ENCODE measurements at regions not wholly inside any gene's neighbourhood (a gene's known extent, or its start where the extent isn't known, plus 50 kb on each side); places are given as distances from the start of the nearest gene placed in this dataset.
"Not testable (repeated sequence)": the region's sequence is repeated elsewhere in the genome, so short reads cannot be mapped to it uniquely, and the experiment has no call there.

GRCh38 chr7:4345004-4345403, 337.1 kb upstream of the FOXK1 start:
- Mint-ChIP-seq H3K9me3 (ENCODE audit: low read depth) (peaks cover 14% of the 10 kb centered on the region), H3K4me1 (ENCODE audit: low read depth) (no peaks in the 10 kb centered on the region), H3K4me3 (ENCODE audit: unreplicated experiment) (no peak overlapping the region), H3K27ac (ENCODE audit: unreplicated experiment) (no peak overlapping the region), H3K36me3 (ENCODE audit: low read depth) (no peaks in the 10 kb centered on the region), H3K27me3 (ENCODE audit: low read depth) (peaks cover 2% of the 10 kb centered on the region)
- TF ChIP-seq, protein P1, sequence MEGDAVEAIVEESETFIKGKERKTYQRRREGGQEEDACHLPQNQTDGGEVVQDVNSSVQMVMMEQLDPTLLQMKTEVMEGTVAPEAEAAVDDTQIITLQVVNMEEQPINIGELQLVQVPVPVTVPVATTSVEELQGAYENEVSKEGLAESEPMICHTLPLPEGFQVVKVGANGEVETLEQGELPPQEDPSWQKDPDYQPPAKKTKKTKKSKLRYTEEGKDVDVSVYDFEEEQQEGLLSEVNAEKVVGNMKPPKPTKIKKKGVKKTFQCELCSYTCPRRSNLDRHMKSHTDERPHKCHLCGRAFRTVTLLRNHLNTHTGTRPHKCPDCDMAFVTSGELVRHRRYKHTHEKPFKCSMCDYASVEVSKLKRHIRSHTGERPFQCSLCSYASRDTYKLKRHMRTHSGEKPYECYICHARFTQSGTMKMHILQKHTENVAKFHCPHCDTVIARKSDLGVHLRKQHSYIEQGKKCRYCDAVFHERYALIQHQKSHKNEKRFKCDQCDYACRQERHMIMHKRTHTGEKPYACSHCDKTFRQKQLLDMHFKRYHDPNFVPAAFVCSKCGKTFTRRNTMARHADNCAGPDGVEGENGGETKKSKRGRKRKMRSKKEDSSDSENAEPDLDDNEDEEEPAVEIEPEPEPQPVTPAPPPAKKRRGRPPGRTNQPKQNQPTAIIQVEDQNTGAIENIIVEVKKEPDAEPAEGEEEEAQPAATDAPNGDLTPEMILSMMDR (IDR thresholded peaks at IDR 0.05): no peak
- DNase-seq (ENCODE audit: low spot score): no peak

DNA sequence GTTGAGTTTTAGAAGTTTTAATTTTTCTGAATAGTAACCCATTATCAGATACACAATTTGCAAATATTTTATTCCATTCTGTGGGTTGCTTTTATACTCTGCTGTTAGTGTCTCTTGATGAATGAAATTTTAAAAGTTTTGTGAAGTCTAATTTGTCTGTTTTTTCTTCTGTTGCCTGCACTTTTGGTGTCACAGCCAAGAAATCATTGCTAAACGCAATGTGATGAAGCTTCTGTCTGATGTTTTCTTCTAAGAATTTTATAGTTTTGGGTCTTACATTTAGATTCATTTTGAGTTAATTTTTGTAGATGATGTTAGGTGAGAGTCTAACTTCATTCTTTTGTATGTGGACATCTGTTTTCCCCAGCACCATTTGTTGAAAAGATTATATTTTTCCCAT, 330.0 kb upstream of the FOXK1 start:
- H3K4me3 Mint-ChIP-seq (ENCODE audit: unreplicated experiment): no peak overlapping the region
- peaks cover 18% of the 10 kb centered on the region for H3K9me3 Mint-ChIP-seq (ENCODE audit: low read depth)
- no peak overlapping the region for H3K27ac Mint-ChIP-seq (ENCODE audit: unreplicated experiment)
- H3K27me3 Mint-ChIP-seq (ENCODE audit: low read depth): no peaks in the 10 kb centered on the region
- no peak for DNase-seq (ENCODE audit: low spot score)
- TF ChIP-seq, protein P1 (IDR thresholded peaks at IDR 0.05): no peak
- H3K4me1 Mint-ChIP-seq (ENCODE audit: low read depth): no peaks in the 10 kb centered on the region
- H3K36me3 Mint-ChIP-seq (ENCODE audit: low read depth): no peaks in the 10 kb centered on the region

DNA sequence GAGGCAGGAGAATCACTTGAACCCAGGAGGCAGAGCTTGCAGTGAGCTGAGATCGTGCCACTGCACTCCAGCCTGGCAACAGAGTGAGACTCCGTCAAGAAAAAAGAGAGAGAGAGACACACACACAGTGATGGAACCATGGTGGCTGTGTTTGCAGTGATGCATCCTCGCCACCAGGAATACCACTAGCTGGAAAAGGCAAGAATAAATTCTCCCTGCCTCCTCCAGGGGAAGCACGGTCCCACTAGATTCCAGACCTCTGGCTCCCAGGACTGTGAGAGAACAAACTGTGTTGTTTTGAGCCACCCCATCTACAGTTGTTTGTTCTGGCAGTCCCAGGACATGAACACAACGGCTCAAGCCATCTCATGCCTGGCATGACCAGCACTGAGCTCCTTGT, 320.3 kb upstream of the FOXK1 start:
- no peak overlapping the region for H3K27ac Mint-ChIP-seq (ENCODE audit: unreplicated experiment)
- TF ChIP-seq, protein P1 (IDR thresholded peaks at IDR 0.05): no peak
- H3K36me3 Mint-ChIP-seq (ENCODE audit: low read depth): no peaks in the 10 kb centered on the region
- peaks cover 3% of the 10 kb centered on the region for H3K9me3 Mint-ChIP-seq (ENCODE audit: low read depth)
- H3K27me3 Mint-ChIP-seq (ENCODE audit: low read depth): peaks cover 7% of the 10 kb centered on the region
- H3K4me3 Mint-ChIP-seq (ENCODE audit: unreplicated experiment): no peak overlapping the region
- DNase-seq (ENCODE audit: low spot score): no peak
- no peaks in the 10 kb centered on the region for H3K4me1 Mint-ChIP-seq (ENCODE audit: low read depth)

DNA sequence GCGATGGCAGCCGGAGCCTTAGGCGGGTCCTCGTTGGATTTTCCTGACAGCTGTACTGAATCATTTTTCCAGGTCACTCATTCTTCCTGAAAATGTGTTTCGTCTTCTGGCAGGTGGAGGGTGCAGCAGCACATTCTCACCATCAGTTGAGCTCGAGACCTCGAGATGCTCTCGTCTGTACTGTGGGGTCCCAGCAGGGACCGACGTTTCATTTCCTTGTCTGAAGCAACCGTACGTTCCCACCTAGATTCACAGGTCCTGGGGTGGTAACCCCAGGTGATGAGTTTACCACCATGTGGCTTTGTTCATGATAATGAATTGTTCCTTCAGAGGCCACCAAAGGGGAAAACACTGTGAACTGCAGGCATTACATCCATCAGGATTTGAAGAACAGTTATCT, 298.5 kb upstream of the FOXK1 start:
- Mint-ChIP-seq H3K9me3 (ENCODE audit: low read depth) (peaks cover 13% of the 10 kb centered on the region), H3K4me3 (ENCODE audit: unreplicated experiment) (no peak overlapping the region), H3K27ac (ENCODE audit: unreplicated experiment) (no peak overlapping the region), H3K36me3 (ENCODE audit: low read depth) (no peaks in the 10 kb centered on the region), H3K27me3 (ENCODE audit: low read depth) (peaks cover 5% of the 10 kb centered on the region), H3K4me1 (ENCODE audit: low read depth) (peaks cover 4% of the 10 kb centered on the region)
- TF ChIP-seq, protein P1 (IDR thresholded peaks at IDR 0.05): no peak
- DNase-seq (ENCODE audit: low spot score): no peak

GRCh38 chr7:4386190-4386589, 295.9 kb upstream of the FOXK1 start:
- peaks cover 3% of the 10 kb centered on the region for H3K9me3 Mint-ChIP-seq (ENCODE audit: low read depth)
- H3K27ac Mint-ChIP-seq (ENCODE audit: unreplicated experiment): no peak overlapping the region
- no peak for DNase-seq (ENCODE audit: low spot score)
- H3K36me3 Mint-ChIP-seq (ENCODE audit: low read depth): no peaks in the 10 kb centered on the region
- TF ChIP-seq, protein P1 (IDR thresholded peaks at IDR 0.05): no peak
- H3K4me1 Mint-ChIP-seq (ENCODE audit: low read depth): peaks cover 4% of the 10 kb centered on the region
- peaks cover 5% of the 10 kb centered on the region for H3K27me3 Mint-ChIP-seq (ENCODE audit: low read depth)
- no peak overlapping the region for H3K4me3 Mint-ChIP-seq (ENCODE audit: unreplicated experiment)

DNA sequence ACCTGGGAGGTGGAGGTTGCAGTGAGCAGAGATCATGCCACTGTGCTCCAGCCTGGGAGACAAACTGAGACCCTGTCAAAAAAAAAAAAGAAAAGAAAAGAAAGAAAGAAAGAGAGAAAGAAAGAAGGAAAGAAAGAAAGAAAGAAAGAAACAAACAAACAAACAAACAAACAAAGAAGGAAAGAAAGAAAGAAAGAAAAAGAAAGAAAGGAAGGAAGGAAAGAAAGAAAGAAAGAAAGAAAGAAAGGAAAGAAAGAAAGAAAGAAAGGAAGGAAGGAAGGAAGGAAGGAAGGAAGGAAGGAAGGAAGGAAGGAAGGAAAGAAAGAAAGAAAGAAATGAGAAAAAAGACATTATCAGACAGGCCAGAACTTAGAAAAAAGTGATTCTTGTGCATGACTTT, 291.0 kb upstream of the FOXK1 start:
- DNase-seq (ENCODE audit: low spot score); H3K4me1 Mint-ChIP-seq (ENCODE audit: low read depth); H3K27ac Mint-ChIP-seq (ENCODE audit: unreplicated experiment); H3K36me3 Mint-ChIP-seq (ENCODE audit: low read depth); H3K4me3 Mint-ChIP-seq (ENCODE audit: unreplicated experiment): not testable (repeated sequence)
- Mint-ChIP-seq H3K9me3 (ENCODE audit: low read depth) (peaks cover 13% of the 10 kb centered on the region), H3K27me3 (ENCODE audit: low read depth) (peaks cover 13% of the 10 kb centered on the region)
